Colonic mucosa (tissue), 4 donors: ENCODE measurements at regions not wholly inside any gene's neighbourhood (a gene's known extent, or its start where the extent isn't known, plus 50 kb on each side); places are given as distances from the start of the nearest gene placed in this dataset.
"Not testable (repeated sequence)": the region's sequence is repeated elsewhere in the genome, so short reads cannot be mapped to it uniquely, and the experiment has no call there.

Experiments
- DNase-seq: peaks from one replicate; pipeline ENCODE4 v3.0.0-alpha.2; 2020
- H3K27ac ChIP-seq: fragments of 200-600 bp; one replicate; pipeline ENCODE4 v1.8.0; 2021
- H3K27me3 ChIP-seq: fragments of 200-600 bp; one replicate; pipeline ENCODE4 v1.8.0; 2021
- H3K36me3 ChIP-seq: fragments of 200-600 bp; one replicate; pipeline ENCODE4 v1.8.0; 2021
- H3K4me1 ChIP-seq: fragments of 200-600 bp; one replicate; pipeline ENCODE4 v1.8.0; 2021; ENCODE audit warnings: mild to moderate bottlenecking
- H3K4me3 ChIP-seq: fragments of 200-600 bp; one replicate; pipeline ENCODE4 v1.8.0; 2021
- H3K9ac ChIP-seq, 2 donors: one replicate each; pipeline ENCODE4 v1.7.0; 2013; ENCODE audit warnings: control low read depth in 2 of 2, low read depth in 2 of 2, low read length in 2 of 2
- H3K9me3 ChIP-seq: fragments of 200-600 bp; one replicate; pipeline ENCODE4 v1.8.0; 2021
- intact Hi-C: fragments of 100-400 bp; cut with DNase I; formaldehyde crosslinking; loops from one replicate; pipeline ENCODE4 v1.14.1; 2022
- TF ChIP-seq, protein P1 (sequence below): fragments of 200-600 bp; IDR thresholded peaks from one replicate; pipeline ENCODE4 v1.8.0; 2022; ENCODE audit warnings: antibody characterized with exemption, mild to moderate bottlenecking
- donor health status: healthy.
- donor health status: DM: no; HTN: no; CAD: no.
- donor health status: DM: no; HTN: no; CAD: no.

DNA sequence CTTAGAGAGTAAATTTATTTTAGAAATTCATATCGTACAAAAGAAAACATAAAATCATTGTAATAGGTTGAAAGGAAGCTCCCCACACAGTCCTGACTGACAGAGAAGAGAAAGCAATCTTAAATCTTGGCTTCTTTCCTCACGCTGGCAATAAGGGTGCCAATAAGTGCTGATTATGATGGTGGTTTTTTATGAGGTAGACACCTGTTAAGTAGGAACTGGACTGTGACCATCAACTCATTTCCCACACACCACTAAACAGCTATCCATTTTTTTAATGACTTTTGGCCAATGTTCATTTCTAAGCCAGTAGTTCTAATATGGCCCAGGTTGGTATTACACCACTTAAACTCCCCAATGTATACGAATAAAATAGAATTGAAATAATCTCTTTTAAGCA is 893.5 kb upstream of the NUDT12 start:
- Histone ChIP-seq H3K36me3 (no peaks in the 10 kb centered on the region), H3K4me1 (no peaks in the 10 kb centered on the region), H3K9me3 (no peaks in the 10 kb centered on the region), H3K9ac (no peak overlapping the region), H3K27me3 (no peaks in the 10 kb centered on the region), H3K4me3 (no peak overlapping the region), H3K27ac (no peak overlapping the region)
- TF ChIP-seq, protein P1, sequence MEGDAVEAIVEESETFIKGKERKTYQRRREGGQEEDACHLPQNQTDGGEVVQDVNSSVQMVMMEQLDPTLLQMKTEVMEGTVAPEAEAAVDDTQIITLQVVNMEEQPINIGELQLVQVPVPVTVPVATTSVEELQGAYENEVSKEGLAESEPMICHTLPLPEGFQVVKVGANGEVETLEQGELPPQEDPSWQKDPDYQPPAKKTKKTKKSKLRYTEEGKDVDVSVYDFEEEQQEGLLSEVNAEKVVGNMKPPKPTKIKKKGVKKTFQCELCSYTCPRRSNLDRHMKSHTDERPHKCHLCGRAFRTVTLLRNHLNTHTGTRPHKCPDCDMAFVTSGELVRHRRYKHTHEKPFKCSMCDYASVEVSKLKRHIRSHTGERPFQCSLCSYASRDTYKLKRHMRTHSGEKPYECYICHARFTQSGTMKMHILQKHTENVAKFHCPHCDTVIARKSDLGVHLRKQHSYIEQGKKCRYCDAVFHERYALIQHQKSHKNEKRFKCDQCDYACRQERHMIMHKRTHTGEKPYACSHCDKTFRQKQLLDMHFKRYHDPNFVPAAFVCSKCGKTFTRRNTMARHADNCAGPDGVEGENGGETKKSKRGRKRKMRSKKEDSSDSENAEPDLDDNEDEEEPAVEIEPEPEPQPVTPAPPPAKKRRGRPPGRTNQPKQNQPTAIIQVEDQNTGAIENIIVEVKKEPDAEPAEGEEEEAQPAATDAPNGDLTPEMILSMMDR = no peak
- no peak for DNase-seq
- intact Hi-C loops = no loop called here

DNA sequence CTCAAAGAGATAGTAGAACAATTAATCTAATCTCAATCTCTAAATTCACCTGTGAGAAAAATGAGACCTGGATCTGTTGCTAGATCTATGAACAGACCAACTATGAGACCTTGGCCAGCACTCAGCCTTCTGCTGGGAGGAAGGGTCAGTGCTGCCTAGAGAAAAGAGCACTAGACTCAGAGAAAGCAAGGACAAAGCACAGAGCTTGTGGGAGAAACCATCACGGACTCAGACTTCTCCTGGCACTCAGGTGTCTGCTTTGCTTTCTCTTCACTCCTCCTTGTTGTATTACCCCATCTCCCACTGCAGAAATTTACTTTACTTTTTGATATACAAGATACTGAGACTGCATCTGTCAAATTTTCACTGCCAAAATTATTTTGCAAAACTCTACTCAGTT is 890.0 kb upstream of the NUDT12 start:
- TF ChIP-seq, protein P1 = no peak
- Histone ChIP-seq H3K4me1 (no peaks in the 10 kb centered on the region), H3K36me3 (no peaks in the 10 kb centered on the region), H3K27ac (no peak overlapping the region), H3K9ac (no peak overlapping the region), H3K4me3 (no peak overlapping the region), H3K27me3 (no peaks in the 10 kb centered on the region), H3K9me3 (no peaks in the 10 kb centered on the region)
- DNase-seq = no peak
- intact Hi-C loops = no loop called here

DNA sequence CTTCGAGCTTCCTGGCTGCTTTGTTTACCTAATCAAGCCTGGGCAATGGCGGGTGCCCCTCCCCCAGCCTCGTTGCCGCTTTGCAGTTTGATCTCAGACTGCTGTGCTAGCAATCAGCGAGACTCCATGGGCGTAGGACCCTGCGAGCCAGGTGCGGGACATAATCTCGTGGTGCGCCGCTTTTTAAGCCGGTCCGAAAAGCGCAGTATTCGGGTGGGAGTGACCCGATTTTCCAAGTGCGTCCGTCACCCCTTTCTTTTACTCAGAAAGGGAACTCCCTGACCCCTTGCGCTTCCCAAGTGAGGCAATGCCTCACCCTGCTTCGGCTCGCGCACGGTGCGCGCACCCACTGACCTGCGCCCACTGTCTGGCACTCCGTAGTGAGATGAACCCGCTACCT is 889.3 kb upstream of the NUDT12 start:
- intact Hi-C loops, H3K36me3 ChIP-seq, H3K4me1 ChIP-seq, H3K9ac ChIP-seq, H3K9me3 ChIP-seq, H3K4me3 ChIP-seq, H3K27ac ChIP-seq, DNase-seq, H3K27me3 ChIP-seq: not testable (repeated sequence)

DNA sequence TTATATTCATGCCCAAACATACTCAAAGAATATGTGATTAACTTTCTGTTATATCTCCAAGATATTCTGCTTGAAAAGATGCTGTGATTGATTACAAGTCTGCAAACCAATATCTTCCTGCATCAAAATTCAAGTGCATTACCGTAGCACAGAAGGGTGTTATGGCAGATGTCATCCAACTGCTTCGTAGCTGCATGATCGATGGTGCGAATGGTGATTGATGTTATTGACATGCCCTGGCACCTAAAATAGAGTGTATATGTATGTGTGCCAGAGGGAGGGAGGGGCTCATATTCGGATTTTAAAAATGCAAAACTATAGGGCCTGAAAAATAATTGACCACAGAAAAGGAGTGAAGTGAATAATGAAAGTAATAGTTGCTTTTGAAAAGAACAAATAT is 882.1 kb upstream of the NUDT12 start:
- H3K27me3 ChIP-seq = no peaks in the 10 kb centered on the region
- DNase-seq = no peak
- no peak overlapping the region for H3K27ac ChIP-seq
- TF ChIP-seq, protein P1 = no peak
- no peaks in the 10 kb centered on the region for H3K4me1 ChIP-seq
- intact Hi-C loops = no loop called here
- no peaks in the 10 kb centered on the region for H3K36me3 ChIP-seq
- no peaks in the 10 kb centered on the region for H3K9me3 ChIP-seq
- no peak overlapping the region for H3K4me3 ChIP-seq
- H3K9ac ChIP-seq = no peak overlapping the region

DNA sequence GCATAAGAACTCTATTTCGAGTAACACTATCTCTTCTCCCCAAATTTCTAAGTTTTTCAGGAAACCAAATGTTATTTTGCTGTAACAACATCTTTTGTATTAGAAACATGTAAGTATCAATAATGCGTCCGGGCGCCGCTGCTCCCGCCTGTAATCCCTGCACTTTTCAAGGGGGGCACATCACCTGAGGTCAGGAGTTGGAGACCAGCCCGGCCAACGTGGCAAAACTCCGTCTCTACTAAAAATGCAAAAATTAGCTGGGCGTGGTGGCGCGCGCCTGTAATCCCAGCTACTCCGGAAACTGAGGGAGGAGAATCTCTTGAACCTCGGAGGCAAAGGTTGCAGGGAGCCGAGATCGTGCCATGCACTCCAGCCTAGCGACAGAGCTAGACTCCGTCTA is 881.1 kb upstream of the NUDT12 start:
- no peak for DNase-seq
- H3K4me1 ChIP-seq = no peaks in the 10 kb centered on the region
- H3K9me3 ChIP-seq = no peaks in the 10 kb centered on the region
- H3K4me3 ChIP-seq = no peak overlapping the region
- no peaks in the 10 kb centered on the region for H3K27me3 ChIP-seq
- H3K27ac ChIP-seq = no peak overlapping the region
- no peaks in the 10 kb centered on the region for H3K36me3 ChIP-seq
- TF ChIP-seq, protein P1 = no peak
- intact Hi-C loops = no loop called here
- no peak overlapping the region for H3K9ac ChIP-seq

DNA sequence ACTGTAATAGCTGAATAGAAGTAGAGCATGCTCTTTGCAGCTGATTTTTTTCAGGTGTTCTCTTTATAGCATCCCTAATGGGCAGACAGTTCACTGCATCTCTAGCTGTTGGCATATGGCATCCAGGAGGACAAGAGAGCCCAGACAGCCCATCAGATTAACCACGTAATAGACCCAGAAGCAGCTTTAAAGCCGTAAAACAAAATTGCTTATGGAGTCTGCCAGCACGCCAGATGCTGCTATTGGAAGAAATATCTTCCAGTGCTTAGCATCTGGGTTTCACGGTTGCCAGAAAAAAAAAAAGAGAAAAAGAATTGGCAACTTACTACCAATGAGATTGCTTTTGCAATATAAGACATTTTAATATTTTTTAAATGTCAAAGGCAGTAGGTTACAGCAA is 869.4 kb upstream of the NUDT12 start:
- H3K36me3 ChIP-seq = no peaks in the 10 kb centered on the region
- H3K4me1 ChIP-seq = no peaks in the 10 kb centered on the region
- no peak overlapping the region for H3K27ac ChIP-seq
- no peak for DNase-seq
- no peaks in the 10 kb centered on the region for H3K9me3 ChIP-seq
- H3K9ac ChIP-seq = no peak overlapping the region
- intact Hi-C loops = no loop called here
- H3K27me3 ChIP-seq = no peaks in the 10 kb centered on the region
- no peak overlapping the region for H3K4me3 ChIP-seq
- TF ChIP-seq, protein P1 = no peak
